ENCODE measurements at regions not wholly inside any gene's neighbourhood (a gene's known extent, or its start where the extent isn't known, plus 50 kb on each side); places are given as distances from the start of the nearest gene placed in this dataset.
A peak's percentile ranks its signal among the peaks of the same experiment; 100 is the strongest.
"Not testable (repeated sequence)": the region's sequence is repeated elsewhere in the genome, so short reads cannot be mapped to it uniquely, and the experiment has no call there.

DNA sequence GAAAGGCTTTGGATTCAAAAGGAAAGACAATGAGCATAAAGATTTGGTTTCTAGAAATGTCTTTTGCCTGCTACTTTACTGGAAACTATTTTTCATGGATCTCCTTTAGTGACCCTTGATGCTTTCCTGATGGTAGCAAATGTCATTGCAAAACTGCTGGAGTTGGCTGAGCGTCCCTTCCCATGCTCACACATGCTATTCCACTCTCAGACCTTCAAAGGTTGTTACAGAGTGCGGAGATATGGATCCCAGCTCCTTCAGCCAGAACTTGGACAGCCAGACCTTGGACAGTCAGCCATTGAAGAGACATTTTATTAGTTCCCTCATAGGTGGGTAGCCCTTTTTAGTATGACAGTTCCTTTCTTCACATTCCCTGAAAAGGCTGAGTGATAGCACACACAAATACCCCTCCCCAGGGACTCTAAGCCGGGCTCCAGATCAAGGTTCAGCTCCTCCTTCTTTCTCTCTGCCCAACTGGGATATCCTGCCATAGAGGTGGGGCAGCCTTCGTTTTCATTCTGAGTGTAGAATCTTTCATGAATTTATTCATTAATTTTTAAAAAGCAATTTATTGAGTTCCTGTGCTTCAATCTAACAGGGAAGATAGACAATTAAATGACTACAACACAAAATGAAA is 153.3 kb upstream of the SLC44A1 start:
- no peak for DNase-seq (ENCODE audit: low read depth in 4 of 4, low spot score in 3 of 4)

DNA sequence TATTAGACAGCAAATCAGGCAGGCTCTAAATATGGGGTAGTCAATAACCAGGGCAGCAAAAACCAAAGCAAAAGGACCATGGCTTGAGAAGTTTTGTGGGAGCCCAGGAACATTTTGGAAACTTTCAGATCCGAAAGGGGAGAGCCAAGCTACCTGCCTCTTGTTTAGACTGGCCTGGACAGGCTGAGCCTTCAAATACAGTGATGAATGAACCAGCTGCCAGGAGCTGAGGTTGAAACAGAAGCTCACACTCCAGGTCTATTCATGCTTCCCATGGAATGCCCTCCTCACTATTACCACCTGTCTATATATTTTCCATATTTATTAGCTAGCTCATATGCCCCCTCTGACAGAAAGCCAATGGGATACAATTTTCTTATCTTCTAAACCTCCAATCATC is 150.8 kb upstream of the SLC44A1 start:
- DNase-seq (ENCODE audit: low read depth in 4 of 4, low spot score in 3 of 4), result no peak

DNA sequence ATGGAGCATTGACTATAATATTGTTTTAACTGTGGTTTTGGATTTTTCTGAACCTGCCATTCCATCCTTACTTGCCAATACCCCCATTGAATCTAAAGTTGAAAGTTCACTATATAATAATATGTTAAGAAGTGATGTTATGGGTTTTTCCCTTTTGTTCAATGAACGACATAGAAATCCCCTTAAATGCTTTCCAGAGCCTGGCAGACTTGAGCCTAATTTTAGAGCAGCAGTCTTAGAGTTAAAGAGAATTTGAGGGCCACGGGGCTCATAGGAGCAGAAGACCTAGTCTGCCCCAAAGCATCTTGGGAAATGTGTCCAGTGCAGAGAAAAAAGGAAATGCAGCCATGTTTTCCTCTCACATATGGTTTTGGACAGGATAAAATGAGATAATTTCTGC is 146.1 kb upstream of the SLC44A1 start:
- DNase-seq (ENCODE audit: low read depth in 4 of 4, low spot score in 3 of 4), result no peak

- DNase-seq (ENCODE audit: low read depth in 4 of 4, low spot score in 3 of 4), result no peak
Measured at GRCh38 chr9:105103776-105104175, 140.7 kb upstream of the SLC44A1 start.

DNA sequence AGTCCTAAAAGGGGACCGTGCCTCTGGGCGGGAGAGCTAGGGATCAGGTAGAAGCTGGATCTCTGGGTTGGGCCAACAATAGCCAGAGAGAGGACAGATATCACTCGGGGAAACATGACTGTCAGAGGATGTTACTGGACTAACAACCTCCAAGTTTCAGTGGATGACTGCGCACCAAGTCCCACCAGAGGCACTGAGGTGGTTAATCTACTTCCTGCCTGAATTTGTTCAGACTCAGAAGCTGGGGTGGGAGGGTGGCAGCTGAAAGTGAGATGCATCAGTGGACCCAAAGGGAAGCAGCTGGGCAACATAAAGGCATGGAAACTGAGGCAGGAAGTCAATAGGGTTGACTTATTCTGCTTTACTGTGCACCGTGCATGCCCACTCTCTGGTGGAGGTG is 130.1 kb upstream of the SLC44A1 start:
- DNase-seq (ENCODE audit: low read depth in 4 of 4, low spot score in 3 of 4), result no peak

DNA sequence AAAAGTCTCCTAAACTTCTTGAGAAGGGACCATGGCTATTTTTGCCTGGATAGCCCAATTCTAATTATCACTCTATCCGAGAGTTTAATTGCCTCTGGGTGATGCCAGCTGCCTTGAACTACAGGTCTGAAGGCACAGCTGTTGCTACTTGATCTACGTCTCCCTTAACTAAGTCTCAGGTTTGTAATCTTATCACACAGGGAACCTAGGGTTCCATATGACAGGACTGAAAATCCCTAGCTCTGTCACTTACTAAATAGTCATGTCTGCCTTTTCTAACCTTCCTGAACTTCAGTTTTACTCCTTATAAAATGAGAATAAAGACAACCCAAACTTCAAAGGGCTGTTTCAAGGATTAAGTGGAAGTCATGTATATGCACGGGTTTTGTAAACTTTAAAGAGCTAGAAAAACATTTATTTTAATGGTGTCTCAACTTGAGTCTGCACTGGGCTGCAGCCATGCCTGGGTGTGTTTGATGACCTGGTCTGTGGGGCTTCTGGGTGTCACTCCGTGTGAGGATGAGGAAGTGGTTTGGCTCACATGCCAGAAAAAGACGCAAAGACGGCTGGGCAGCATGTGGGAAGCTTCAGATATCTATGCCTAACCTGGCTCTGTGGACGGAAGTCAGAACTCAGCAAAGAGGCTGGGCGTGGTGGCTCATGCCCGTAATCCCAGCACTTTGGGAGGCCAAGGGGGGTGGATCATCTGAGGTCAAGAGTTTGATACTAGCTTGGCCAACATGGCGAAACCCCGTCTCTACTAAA is 129.3 kb upstream of the SLC44A1 start:
- no peak for DNase-seq (ENCODE audit: low read depth in 4 of 4, low spot score in 3 of 4)

DNA sequence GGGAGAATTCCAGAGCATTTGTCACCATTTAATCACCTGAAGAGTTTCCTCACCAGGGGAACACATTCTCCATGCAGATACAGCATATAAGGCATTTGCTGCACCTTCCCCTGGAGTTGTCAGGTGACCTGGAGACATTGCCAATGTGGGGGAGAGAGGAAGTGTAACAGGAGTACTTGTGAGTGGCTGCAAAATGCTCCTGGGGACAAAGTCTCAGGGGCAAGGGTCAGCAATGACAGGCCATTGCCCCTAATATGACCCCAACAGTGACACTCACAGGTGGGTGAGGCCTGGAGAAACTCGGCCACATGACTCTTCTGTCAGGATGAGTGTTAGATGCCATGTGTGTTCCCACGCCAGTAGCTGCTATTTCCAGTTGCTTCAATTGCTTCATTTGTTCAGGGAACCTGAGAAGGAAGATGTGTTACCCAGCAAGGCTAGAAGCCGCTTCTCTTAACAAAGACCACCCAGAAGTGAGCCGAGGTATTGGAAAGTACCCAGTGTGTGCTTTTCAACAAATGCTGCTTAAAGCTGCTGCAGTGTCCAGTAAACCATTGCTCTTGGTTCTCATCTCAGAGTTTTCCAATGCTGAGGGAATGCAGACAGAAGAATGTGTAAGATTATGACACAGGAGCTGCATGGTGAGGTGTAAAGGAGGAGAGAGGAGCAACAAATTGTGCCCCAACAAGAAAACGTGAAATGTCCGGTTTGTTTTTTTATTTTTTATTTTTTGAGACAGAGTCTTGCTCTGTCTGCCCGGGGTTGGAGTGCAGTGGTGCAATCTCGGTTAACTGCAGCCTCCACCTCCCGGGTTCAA is 128.2 kb upstream of the SLC44A1 start:
- no peak for DNase-seq (ENCODE audit: low read depth in 4 of 4, low spot score in 3 of 4)

DNA sequence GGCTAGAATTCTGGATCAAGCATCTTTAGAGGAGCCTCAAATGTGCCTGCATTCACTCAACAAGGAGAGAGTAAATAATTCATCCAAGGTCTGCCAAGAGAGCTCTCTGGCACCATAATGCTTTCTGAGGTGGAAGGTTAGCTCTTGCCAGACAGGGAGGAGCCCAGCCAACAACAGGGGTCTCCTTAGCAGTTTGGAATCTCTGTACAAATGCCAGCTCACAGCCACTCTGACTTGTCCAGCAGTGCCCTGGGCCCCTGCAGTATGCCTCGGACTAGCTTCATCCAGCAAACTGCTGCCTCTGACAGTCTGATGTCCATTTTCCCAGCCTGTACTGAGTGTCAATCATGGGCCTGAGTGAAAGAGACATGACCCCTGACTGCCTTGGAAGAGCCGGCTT is 127.2 kb upstream of the SLC44A1 start:
- DNase-seq (ENCODE audit: low read depth in 4 of 4, low spot score in 3 of 4), result no peak

- DNase-seq (ENCODE audit: low read depth in 4 of 4, low spot score in 3 of 4), result no peak
Measured at GRCh38 chr9:105118636-105119035, 125.8 kb upstream of the SLC44A1 start.

GRCh38 chr9:105119156-105119555 is 125.3 kb upstream of the SLC44A1 start:
- no peak for DNase-seq (ENCODE audit: low read depth in 4 of 4, low spot score in 3 of 4)

GRCh38 chr9:105121861-105122430 is 122.5 kb upstream of the SLC44A1 start:
- DNase-seq (ENCODE audit: low read depth in 4 of 4, low spot score in 3 of 4), result no peak

DNA sequence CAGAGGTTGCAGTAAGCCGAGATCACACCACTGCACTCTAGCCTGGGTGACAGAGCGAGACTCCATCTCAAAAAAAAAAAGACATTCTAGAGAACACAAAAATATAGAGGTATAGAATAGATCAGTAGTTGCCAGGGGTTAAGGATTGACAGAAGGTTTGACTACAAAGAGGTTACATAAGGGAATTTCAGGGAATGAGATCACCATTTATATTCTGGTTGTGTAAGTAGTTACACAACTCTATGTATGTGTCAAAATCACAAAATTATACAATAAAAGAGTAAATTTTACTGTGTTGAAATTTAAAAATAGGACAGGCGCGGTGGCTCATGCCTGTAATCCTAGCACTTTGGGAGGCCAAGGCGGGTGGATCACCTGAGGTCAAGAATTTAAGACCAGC is 119.9 kb upstream of the SLC44A1 start:
- DNase-seq (ENCODE audit: low read depth in 4 of 4, low spot score in 3 of 4), result not testable (repeated sequence)

- DNase-seq (ENCODE audit: low read depth in 4 of 4, low spot score in 3 of 4), result no peak
Measured at GRCh38 chr9:105126226-105126625, 118.2 kb upstream of the SLC44A1 start.

- no peak for DNase-seq (ENCODE audit: low read depth in 4 of 4, low spot score in 3 of 4)
Measured at GRCh38 chr9:105127863-105128220, 116.6 kb upstream of the SLC44A1 start.

DNA sequence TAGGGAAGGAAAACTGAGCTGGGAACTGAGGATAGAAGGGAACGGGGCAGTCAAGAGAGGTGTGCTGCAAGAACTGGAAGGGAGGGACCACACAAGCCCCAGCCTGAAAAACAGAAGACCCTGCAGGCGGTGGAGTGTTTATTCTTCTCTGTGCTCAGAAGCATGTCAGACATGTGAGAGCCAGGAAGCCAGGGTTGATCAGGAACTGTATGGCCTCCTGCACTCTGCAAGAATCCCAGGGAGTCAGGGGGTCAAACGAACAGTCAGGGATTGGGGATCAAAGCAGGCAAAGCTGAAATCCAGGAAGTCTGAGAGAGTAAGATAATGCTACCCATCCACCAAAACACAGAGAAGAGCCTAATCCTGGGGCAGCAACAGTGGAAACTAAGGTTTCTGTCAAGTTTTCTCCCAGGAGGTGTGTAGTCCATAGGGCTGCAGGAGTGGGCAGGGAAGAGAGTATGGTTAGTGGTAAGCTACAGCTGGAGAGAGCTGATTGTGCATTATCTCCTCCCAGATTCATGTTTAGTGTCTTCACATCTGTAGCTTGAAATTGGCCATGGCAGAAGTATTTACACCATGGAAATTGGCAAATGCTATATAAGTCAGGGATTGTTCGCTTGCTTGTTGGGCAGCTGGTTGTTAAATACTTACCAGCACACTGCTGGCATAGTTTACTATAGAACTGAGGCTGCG is 115.4 kb upstream of the SLC44A1 start:
- no peak for DNase-seq (ENCODE audit: low read depth in 4 of 4, low spot score in 3 of 4)

- no peak for DNase-seq (ENCODE audit: low read depth in 4 of 4, low spot score in 3 of 4)
Measured at GRCh38 chr9:105129731-105130130, 114.7 kb upstream of the SLC44A1 start.

- DNase-seq (ENCODE audit: low read depth in 4 of 4, low spot score in 3 of 4), result no peak
Measured at GRCh38 chr9:105131981-105132380, 112.5 kb upstream of the SLC44A1 start.

GRCh38 chr9:105132606-105133005 is 111.8 kb upstream of the SLC44A1 start:
- DNase-seq (ENCODE audit: low read depth in 4 of 4, low spot score in 3 of 4), result no peak

GRCh38 chr9:105138306-105138801 is 106.1 kb upstream of the SLC44A1 start:
- DNase-seq (ENCODE audit: low read depth in 4 of 4, low spot score in 3 of 4), result peak in 1 of 4 donors; percentile 35

- no peak for DNase-seq (ENCODE audit: low read depth in 4 of 4, low spot score in 3 of 4)
Measured at GRCh38 chr9:105141146-105141975, 103.1 kb upstream of the SLC44A1 start.
